ENCODE measurements at regions not wholly inside any gene's neighbourhood (a gene's known extent, or its start where the extent isn't known, plus 50 kb on each side); places are given as distances from the start of the nearest gene placed in this dataset.

DNA sequence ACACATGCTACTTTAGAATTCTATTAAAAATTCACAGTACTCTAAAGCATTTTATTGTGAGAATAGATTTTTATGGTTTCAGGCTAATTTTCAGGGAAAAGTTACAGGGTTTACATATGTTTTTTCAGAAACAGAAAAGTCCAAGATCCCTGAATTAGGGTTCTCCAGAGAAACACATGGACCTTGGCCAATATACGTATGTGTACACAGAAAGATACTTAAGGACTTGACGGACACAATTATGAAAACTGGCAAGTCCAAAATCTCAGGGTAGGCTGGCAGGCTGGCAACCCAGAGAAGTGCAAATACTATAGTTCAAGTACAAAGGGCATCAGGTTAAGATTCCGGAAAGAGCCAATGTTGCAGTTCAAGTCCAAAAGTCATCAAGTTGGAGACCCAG is 1897.8 kb upstream of the PCDH10 start:
- TF ChIP-seq, protein P1, sequence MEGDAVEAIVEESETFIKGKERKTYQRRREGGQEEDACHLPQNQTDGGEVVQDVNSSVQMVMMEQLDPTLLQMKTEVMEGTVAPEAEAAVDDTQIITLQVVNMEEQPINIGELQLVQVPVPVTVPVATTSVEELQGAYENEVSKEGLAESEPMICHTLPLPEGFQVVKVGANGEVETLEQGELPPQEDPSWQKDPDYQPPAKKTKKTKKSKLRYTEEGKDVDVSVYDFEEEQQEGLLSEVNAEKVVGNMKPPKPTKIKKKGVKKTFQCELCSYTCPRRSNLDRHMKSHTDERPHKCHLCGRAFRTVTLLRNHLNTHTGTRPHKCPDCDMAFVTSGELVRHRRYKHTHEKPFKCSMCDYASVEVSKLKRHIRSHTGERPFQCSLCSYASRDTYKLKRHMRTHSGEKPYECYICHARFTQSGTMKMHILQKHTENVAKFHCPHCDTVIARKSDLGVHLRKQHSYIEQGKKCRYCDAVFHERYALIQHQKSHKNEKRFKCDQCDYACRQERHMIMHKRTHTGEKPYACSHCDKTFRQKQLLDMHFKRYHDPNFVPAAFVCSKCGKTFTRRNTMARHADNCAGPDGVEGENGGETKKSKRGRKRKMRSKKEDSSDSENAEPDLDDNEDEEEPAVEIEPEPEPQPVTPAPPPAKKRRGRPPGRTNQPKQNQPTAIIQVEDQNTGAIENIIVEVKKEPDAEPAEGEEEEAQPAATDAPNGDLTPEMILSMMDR (optimal IDR thresholded peaks at IDR 0.05 in 1 of 3, IDR thresholded peaks at IDR 0.05 in 1 of 3, conservative IDR thresholded peaks at IDR 0.05 in 1 of 3; ENCODE audit: extremely low read depth in 1 of 3, insufficient read depth in 2 of 3, low read length in 3 of 3) = no peak
- no peak for TF ChIP-seq EZH2 (IDR thresholded peaks at IDR 0.05; ENCODE audit: low read length)
